NCI-H1105 (cell line): ENCODE measurements at regions not wholly inside any gene's neighbourhood (a gene's known extent, or its start where the extent isn't known, plus 50 kb on each side); places are given as distances from the start of the nearest gene placed in this dataset.
A peak's percentile ranks its signal among the peaks of the same experiment; 100 is the strongest.
"Not testable (repeated sequence)": the region's sequence is repeated elsewhere in the genome, so short reads cannot be mapped to it uniquely, and the experiment has no call there.

Experiments
- DNase-seq: peaks from one replicate; lab custom pipeline; 2025; lab: John Stamatoyannopoulos, UW

DNA sequence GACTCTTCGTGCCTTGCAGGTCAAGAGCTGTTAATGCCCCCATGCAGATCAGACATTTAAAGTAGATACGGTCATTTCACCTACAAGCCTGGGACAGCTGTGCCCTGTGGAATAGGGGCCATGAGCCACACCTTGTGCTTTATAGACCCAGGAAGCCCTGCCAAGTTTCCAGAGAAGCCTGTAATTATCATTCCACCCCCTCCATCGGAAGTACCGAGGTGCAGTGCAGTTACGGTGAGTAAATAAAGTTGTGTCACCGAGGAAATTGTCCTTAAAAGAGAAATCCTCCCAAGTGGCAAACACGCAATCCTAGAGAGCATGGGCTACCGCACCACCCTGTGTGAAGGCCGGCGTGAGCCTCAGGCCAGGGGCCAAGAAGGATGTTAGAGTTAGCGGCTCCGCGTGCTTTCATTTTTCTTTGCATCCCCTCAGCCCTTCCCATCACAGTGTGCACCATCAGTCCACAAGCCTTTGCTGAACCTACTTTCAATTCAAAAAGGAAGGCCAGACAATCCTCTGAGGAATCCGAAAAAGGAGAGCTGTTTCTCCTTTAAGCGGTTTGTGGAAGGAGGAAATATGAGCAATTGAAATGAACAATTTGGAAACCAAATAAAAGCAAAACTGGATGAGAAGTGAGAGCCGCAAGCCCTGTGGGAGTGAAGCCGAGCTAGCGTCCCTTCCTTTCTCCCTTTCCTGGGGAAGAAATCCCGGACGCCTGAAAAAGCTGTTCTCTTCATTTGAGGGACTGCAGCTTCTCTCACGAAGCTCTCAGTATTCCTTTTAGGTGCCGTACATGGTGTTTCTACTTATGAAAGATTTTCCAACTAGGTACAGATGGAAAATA lies 183.3 kb upstream of the PDE10A start:
- DNase-seq = peak; percentile 93

DNA sequence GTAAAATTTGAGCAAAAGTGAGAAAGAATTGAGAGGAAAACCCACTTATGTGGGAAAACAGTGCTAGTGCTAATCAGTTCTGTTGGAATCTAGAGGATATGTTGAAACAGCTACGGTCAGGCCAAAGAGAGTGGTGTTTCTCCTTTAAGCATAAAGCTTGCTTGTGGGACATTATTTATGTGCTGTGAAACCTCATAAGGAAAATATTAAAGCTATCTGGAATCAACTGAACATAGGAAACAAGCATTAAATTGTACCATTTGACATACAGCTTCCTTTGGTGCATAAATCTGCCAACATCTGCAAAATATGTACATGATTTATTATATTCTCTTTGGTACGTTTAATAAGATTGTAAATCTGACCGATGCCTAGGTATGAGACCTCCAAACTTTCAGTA lies 182.5 kb upstream of the PDE10A start:
- no peak for DNase-seq

DNA sequence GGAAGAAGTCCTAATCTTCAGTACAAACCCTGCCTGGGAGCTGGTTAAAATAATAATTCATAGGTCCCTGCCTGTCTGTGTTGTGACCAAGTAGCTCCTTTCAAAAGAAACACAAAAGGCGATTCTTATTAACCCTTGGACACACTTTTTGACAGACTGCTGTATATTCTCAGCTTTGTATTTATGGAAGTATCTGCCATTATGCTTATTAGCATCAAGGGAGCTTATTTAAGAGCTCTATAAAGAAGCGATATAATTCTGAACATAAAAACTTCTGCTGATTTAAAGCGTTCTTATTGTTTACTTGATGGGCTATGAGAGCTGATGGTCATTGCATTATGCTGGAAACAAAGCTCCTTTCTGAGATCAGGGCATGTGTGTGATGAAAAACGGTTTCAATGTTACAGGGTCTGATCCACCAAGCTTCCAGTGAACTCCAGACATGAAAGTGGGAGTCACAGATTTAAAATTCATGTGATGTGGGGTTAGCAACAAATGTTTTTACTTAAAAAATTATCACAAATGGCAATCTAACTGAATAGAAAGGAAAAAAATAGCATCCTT lies 181.8 kb upstream of the PDE10A start:
- DNase-seq = no peak

DNA sequence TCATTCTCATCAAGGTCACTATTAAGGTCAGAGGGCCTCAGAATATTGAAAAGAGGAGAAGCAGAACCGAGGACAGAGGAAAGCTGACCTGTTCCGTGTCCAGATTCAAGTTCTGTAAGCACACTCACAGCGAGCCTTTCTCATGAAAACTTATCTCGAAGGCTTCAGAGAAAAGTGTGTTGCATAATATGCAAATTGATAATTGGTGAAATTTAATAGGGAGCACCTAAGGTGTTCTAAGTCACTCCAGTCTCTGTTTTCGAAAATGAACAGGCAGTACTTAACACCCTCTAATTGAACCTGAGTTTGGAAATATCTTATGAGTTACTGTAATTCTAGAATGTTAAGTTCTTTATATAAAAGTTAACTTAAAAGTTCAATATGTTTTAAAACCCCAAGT lies 181.2 kb upstream of the PDE10A start:
- DNase-seq = no peak

DNA sequence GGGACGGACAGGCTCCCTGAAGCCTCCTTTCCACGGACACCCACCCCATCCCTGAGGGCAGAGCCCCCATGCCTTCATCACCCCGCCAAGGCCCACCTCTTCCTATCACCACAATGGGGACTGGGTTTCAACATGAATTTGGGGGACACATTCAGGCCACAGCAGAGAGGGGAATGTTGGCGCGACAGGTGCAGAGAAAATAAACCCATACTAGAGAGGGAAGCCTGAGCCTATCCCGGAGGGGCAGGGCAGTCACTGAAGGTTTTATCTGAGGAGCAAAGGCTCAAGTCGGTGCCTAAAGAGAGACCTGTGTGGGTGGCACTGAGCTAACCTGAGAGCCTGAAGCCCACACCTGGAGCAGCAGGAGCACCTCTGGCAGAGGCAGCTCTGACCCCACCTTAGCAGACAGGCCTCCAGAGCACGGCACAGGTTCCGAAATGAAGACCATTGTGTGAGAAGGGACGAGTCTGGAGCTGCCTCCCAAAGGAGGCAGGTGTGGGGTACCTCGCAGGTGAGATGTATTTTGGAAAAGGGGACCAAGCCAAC lies 180.6 kb upstream of the PDE10A start:
- DNase-seq = no peak

DNA sequence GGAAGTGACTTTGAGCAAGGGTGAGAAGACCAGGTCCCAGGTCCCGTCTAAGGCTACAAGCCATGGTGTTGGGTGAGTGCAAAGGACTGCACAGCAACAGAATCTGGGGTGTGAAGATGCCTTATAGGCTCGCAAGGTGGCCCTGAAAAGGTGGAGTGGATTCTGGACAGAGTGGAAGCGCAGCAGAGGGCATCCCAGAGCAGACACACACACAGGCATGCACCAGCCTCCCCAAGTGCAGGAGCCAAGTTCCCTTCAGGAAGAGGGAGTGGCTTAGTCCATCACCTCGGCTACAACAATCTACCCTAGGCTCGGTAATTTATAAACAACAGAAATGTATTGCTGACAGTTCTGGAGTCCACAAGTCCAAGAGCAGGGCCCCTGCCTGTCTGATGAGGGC lies 180.1 kb upstream of the PDE10A start:
- DNase-seq = no peak

DNA sequence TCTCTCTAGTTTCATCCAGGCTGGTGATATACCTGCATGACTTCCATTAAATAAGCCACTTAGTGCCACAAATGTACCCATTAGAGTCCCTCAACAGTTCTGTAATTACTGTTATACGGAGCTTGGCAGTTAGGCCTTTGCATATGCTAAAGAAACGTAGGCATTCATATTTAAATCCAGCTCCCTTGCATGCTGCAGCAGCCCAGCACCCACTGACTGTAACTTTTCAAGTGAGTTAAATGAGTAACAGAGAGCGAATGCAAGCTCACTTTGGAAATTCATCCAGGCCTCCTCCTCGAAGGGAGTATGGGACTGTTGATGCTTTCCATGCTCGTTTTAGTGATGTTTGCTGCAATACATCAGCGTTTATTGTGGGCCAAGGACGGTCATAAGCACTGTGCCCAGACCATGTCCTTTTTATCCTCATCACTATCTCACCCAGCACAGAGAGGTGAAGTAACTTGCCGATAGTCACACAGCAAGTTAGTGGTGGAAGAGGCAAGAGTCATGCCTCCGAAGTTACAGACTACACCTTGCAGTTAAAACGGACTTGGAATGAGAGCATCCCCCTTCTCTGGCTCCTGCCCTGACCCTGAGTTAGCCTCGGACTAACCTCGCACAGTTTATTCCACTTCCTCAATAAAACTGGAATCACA lies 179.4 kb upstream of the PDE10A start:
- DNase-seq = no peak

DNA sequence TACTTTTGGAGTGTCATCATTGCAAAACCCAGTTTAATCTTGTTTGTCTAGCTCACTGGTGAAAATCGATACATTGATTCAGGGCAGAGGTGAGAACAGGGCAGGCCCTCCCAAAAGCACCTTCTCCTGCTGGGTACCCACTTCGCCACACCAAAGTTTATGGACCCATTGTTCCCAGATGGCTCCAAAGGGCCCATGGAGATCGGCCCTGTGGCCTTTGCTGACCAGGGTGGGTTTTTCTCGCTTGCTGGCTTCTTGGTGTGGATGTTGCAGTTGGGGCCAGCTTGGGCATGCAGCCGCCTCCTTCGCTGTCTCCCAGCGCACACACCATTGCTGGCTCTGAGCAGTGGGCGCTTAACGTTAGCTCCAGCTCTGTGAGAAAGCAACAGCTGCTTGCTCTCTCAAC lies 178.1 kb upstream of the PDE10A start:
- no peak for DNase-seq

DNA sequence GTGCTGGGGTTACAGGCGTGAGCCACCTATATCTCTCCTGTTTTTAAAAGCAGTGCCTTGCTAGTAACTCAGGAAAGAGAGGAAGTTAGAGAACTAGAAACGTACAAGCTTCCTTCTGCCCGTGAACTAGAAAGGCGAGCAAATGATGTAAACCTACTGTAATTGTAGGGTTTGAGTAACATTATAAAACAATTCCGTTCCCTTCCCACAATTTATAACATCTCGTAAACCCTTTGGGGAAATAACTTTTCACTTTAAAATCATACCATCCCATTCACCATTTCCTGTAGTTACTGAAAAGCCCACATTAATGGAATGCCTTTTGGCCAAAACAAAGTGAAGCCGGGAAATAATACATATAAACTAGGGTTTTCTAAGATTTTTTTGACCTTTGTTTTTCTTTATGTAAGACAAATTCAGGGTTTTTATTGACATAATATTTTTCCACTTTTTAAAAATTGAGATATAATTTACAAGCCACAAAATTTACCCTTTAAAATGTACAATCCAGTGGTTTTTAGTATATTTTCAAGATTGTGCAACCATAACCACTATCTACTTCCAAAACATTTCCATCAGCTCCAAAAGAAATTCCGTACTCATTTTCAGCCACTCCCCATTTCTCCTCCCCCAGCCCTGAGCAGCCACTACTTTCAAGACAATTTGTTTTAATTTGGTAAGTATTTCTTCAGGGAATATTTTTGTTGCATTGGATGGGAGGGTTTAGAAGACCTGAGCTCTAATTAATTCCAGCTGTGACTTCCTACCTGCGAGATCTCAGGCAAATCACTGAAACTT lies 175.1 kb upstream of the PDE10A start:
- DNase-seq = no peak

DNA sequence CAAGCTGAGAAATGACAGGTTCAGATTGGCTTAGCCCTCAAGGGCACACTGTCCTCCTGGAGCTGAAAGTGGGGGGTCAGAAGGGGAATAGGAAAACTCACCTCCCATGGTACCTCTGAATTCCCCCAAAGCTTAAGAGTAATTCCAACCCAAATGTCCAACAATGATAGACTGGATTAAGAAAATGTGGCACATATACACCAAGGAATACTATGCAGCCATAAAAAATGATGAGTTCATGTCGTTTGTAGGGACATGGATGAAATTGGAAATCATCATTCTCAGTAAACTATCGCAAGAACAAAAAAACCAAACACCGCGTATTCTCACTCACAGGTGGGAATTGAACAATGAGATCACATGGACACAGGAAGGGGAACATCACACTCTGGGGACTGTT lies 173.6 kb upstream of the PDE10A start:
- not testable (repeated sequence) for DNase-seq

DNA sequence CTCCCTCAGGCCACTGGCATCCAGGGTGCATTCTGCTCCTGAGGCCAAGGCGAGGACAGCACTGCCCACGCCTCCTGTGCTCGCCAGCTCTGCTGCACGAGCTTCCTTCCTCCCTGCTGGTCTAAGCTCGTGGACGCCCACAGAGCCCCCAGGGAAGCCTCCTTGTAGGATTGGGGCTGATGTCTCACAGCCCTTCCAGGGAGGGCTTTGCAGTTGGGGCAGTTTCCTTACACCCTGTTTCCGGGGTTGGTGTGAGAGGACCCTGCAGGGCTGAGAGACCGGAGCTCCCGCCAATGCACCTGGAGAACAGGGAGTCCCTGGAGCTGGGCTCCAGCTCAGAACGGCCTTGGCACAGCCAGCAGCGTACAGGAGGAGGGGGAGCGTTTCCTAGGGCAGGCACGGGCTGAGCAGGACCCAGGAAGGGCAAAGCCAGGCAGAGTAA lies 172.4 kb upstream of the PDE10A start:
- no peak for DNase-seq

DNA sequence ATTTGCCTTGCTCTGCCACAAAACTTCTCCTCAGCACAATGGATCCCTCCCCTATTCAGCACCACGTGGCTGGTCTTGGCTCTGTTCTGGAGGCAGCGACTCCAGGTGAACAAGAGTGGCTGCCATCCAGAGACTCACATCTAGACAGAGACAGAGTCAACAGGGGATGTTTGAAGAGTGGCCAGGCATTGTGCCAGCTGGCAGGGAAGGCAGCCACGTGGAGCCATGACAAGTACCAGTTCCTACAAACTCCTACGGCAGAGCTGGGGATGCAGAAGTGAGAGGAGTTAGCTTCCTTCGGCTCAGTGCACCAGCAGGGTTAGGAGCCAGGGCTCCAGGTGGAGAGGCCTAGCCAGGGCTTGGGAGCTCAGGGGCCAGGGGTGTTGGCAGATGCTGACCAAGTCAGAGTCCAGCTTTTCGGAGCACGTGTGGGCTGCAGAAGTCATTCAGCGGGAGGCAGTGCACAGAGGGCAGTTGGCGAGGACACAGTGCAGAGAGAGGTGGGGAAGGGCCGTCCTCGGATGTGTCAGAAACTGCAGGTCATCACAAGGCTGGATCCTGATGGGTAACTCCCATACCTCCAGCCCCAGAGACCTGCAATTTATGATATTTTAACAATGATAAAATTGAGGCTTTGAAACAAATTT lies 171.7 kb upstream of the PDE10A start:
- peak; percentile 99 for DNase-seq

DNA sequence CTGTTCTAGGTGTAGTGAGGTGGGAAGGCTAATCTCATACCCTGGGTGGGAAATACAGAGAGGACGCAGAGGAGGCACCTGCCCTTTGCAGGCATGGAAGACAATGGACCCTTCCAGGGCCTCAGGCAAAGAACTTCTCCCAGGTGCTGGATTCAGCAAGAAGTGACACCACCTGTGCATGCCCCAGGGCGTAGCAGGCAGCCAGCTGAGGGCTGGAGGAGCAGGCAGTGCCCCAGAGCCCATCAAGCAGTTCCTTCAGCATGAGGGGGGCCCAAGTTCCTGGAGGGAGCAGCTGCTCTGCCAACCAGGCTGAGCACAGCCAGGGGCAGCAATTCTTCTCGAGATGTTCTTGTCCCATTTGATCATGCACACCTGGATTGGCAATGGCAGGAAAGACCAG lies 170.3 kb upstream of the PDE10A start:
- DNase-seq = no peak

DNA sequence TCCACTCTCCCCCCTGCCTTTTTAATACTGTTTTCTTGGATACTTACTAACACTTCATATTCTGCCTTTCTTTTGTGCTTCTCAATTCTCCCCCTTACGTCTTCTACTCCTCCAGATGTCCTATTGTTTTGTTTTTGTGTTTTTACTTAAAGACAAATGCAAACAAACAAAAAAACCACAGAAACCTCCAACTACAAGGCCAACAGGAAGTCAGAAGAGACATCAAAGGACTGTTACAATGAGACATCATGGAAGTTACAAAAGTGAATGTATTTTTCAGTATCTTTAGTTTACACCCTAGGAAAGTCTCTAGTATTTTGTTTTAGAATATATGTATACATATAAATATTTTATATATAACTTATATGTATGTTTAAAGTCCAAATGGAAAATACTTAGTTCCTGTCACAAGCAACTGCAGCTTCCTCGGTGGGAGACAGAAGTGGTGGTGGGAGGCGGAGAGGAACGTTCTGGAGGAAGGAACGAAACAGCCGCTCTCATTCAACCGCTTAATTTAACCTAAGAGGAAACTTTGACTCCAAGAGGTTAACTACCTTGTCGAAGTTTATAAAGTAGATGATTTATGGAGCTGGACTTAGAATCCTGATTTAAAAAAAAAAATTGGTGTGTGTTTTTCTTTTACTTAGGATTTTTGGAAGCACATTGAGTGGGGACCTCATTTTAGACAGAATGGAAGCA lies 168.9 kb upstream of the PDE10A start:
- DNase-seq = no peak

DNA sequence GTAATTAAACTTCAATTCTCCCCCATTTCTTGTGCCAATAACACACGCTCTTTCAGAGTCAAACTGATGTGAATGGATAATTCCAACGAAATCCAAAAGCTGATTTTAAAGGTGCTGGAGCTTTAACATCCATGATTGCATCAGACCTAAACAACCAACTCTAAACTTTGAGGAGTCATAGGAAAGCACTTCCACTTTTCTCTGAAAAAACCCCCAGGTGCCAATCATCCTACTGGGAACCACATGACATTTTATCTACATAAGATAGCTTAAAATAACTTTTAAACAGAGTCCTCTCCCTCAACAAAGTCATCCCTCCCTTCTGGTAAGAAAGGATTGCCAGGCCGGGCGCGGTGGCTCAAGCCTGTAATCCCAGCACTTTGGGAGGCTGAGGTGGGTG lies 167.7 kb upstream of the PDE10A start:
- no peak for DNase-seq

DNA sequence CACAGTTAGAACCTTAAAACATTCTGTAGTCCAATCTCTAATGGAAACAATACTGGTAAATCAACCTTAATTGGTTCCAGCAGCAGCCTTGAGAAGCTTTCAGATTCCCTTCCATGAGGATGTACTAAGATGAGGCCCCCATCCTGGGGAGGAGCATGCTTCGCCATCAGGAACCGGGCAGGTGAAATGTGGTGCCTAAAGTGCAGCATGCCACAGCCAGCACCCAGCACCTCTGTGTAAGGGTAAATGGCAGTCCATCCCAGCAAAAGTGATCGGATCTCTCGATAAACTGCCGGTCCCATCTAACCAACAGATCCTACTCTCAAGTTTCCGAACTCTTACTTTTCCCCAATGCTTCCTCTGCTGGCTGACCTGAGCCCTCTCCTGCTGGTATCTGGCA lies 166.3 kb upstream of the PDE10A start:
- DNase-seq = no peak

DNA sequence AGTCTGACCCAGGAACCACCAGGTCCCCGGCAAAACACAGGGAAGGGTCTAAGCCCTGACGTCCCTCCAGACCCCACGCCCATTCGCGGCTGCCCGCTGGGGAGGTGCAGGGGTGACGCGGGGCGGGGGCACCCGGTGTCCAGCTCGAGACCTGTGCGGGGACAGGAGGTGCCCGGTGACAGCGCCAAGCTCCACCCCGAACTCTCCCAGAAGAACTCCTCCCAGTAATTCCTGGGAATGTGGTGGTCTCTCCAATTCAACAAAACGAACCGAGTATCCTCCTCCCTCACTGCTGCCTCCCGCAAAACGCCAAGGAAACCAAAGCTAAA lies 164.1 kb upstream of the PDE10A start:
- DNase-seq = no peak

DNA sequence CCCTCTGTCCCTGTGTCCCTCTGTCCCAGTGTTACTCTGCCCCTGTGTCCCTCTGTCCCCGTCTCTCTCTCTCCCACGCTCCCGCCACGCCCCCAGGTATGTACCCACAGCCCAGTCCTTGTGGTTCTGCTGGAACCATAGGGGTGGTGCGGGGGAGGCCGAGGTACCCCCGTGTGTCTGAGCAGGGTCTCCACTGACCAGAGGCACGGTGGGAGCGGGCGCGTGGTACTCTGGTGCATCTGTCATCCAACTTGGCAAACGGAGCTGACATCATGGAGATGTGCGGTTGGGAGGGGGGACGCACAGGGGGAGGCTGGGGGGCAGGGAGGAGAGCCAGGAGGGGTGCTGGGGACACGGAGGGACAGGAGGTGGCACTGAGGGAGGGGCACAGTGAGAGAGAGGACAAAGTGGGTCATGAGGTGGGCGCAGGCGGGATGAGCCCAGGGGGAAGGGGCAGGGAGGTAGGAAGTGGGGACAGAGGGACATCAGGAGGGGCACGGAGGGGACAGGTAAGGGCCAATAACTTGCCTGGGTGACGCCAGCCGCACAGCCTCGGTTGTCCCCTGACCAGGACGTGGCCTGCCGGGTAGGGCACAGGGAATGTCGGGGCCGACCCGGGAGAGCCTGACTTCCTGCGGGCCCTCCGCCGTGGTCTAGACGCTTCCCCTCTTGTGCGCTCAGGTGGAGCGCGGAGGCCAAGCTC lies 163.6 kb upstream of the PDE10A start:
- no peak for DNase-seq

DNA sequence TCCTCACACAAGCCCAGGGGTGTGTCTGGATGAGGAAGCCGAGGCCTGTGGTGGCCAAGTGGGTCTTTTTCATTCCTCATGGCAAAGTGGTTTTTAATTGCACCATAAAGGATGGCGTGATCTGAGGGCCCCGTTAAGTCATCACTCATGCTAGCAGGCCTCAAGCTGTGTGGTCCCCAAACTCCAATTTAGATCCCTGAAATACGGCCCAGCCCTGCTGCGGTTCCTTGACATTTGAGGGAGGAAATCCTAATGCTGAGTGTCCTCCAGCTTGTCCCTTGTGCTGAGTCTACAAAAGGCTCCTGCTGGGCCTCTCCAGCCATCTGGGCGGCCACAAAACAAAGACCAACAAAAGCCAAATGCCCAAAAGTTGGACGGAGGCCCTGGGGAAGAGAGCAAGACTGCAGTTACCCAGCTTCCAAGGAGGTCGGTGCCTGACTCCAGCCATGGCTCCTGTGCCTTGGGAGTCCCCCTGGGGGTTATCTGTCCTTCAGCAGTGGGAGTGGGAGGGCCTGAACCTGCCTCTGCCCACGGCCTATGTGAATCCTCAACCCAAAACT lies 162.3 kb upstream of the PDE10A start:
- DNase-seq = no peak

DNA sequence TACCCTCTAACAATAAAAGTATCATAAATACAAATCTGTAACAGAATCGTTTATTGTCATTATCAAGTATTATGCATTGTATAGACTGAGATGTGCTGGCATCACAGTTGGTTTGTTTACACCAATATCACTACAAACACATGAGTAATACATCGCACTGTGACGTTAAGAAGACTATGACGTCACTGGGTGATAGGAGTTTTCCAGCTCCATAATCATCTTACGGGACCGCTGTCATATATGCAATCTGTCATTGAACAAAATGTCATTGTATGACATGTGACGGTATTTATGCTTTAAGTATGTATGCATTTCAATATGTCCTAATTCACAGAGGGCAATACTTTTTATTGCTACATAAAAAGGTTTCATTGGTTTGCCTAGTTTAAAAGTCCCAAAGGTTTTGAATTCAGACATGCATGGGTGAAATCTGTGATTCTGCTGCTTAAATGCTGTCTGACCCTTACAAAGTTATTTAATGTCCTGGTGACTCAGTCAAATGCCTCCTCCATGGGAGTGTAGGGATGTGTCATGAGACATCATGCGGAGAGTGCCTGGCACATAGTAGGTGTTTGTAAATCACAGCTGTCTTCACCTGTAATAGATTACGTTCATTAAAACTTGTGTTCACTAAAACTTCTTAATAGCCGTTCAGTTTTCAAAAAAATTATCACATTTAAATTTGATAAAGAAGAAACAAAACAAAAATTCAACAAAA lies 160.7 kb upstream of the PDE10A start:
- no peak for DNase-seq
